ENCODE measurements at regions not wholly inside any gene's neighbourhood (a gene's known extent, or its start where the extent isn't known, plus 50 kb on each side); places are given as distances from the start of the nearest gene placed in this dataset.

DNA sequence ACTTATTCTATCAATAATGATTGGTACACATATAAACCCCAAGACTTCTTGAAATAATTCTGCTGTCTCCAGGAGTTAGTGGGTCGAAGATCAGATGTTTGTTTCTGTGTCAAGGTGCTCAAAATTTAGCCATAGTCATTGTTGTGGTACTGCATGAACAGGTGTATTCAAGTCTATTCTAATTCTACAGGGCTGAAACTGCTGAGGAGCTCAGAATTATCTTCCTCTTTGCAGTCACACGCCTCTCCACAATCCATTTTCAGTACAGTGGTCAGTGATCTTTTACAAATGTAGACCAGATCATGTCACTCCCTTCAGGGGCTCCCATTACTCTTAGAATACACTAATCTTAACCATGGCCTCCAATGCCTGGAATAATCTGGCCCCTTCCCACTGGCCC, 527.5 kb downstream of the NTRK3 start:
- Mint-ChIP-seq H3K9me3 (no peaks in the 10 kb centered on the region), H3K36me3 (ENCODE audit: low read depth) (no peaks in the 10 kb centered on the region), H3K4me1 (ENCODE audit: low read depth) (no peaks in the 10 kb centered on the region), H3K27ac (no peak overlapping the region), H3K27me3 (no peaks in the 10 kb centered on the region), H3K4me3 (no peak overlapping the region)
- H3K4me1 ChIP-seq (ENCODE audit: insufficient read depth, low read length) = no peaks in the 10 kb centered on the region
- peaks cover 0 to 3% of the 10 kb centered on the region in 2 experiments for H3K9me3 ChIP-seq (ENCODE audit: control insufficient read depth in 1 of 2, insufficient read depth in 1 of 2, low read length in 2 of 2)
- H3K4me3 ChIP-seq (ENCODE audit: low read length) = no peak overlapping the region
- H3K27ac ChIP-seq (ENCODE audit: low read depth in 1 of 2, low read length in 2 of 2) = no peak overlapping the region
- CTCF ChIA-PET = no interaction called here
- intact Hi-C loops (cut with DNase I, micrococcal nuclease) = no loop called here
- POLR2A ChIA-PET = no interaction called here
- no peaks in the 10 kb centered on the region for H3K36me3 ChIP-seq (ENCODE audit: insufficient read depth, low read length)
- no peak for ATAC-seq (ENCODE audit: poor library complexity)
- peaks cover 0 to 3% of the 10 kb centered on the region in 2 experiments for H3K27me3 ChIP-seq (ENCODE audit: control insufficient read depth in 1 of 2, insufficient read depth in 2 of 2, low read length in 2 of 2)
- no peak for DNase-seq
- TF ChIP-seq, protein P1, sequence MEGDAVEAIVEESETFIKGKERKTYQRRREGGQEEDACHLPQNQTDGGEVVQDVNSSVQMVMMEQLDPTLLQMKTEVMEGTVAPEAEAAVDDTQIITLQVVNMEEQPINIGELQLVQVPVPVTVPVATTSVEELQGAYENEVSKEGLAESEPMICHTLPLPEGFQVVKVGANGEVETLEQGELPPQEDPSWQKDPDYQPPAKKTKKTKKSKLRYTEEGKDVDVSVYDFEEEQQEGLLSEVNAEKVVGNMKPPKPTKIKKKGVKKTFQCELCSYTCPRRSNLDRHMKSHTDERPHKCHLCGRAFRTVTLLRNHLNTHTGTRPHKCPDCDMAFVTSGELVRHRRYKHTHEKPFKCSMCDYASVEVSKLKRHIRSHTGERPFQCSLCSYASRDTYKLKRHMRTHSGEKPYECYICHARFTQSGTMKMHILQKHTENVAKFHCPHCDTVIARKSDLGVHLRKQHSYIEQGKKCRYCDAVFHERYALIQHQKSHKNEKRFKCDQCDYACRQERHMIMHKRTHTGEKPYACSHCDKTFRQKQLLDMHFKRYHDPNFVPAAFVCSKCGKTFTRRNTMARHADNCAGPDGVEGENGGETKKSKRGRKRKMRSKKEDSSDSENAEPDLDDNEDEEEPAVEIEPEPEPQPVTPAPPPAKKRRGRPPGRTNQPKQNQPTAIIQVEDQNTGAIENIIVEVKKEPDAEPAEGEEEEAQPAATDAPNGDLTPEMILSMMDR (IDR thresholded peaks at IDR 0.05) = no peak

DNA sequence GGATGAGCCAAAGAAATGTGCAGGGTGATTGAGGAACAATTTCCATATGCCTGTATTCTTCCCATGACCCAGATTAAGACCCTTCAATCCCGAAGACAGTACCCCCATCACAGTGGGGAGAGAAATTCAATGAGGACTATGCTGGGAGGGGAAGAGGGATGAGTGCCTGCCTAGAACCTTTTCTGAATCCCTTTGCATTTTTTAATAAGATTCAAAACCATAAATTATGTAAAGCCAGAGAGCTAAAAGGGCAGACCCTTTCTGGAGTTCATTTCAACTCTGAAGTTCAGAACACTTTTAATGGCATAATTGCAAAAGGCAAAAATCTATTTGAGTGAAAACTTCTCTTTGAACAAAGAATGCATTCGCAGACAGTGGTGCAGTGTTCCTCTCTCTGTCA, 529.5 kb downstream of the NTRK3 start:
- Histone ChIP-seq H3K27me3 (ENCODE audit: control insufficient read depth in 1 of 2, insufficient read depth in 2 of 2, low read length in 2 of 2) (peaks cover 0 to 3% of the 10 kb centered on the region in 2 experiments), H3K9me3 (ENCODE audit: control insufficient read depth in 1 of 2, insufficient read depth in 1 of 2, low read length in 2 of 2) (peaks cover 0 to 3% of the 10 kb centered on the region in 2 experiments), H3K4me1 (ENCODE audit: insufficient read depth, low read length) (no peaks in the 10 kb centered on the region), H3K4me3 (ENCODE audit: low read length) (no peak overlapping the region), H3K27ac (ENCODE audit: low read depth in 1 of 2, low read length in 2 of 2) (no peak overlapping the region), H3K36me3 (ENCODE audit: insufficient read depth, low read length) (no peaks in the 10 kb centered on the region)
- no peak for ATAC-seq (ENCODE audit: poor library complexity)
- CTCF ChIA-PET = no interaction called here
- Mint-ChIP-seq H3K27me3 (no peaks in the 10 kb centered on the region), H3K36me3 (ENCODE audit: low read depth) (no peaks in the 10 kb centered on the region), H3K4me3 (no peak overlapping the region), H3K9me3 (no peaks in the 10 kb centered on the region), H3K27ac (no peak overlapping the region), H3K4me1 (ENCODE audit: low read depth) (no peaks in the 10 kb centered on the region)
- DNase-seq = no peak
- intact Hi-C loops (cut with DNase I, micrococcal nuclease) = no loop called here
- POLR2A ChIA-PET = no interaction called here
- TF ChIP-seq, protein P1 (IDR thresholded peaks at IDR 0.05) = no peak

DNA sequence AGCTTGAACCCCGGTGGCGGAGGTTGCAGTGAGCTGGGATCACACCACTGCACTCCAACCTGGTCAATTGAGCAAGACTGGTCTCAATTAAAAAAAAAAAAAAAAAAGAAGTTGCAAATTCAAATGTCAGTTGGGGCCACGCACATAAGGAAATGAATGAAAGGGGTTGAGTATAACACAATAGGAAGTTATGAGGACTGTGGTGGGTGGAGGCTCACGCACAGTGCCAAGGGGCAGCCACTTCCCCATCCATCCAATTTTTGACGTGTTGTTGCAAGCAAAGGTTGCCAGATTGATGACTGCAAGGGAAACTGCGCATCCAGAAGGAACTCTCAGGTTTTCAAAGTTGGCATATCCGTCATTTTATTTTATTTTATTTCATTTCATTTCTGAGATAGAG, 532.2 kb downstream of the NTRK3 start:
- CTCF ChIA-PET = no interaction called here

More for the DNA sequence above, 532.2 kb downstream of the NTRK3 start:
- Mint-ChIP-seq H3K27ac (no peak overlapping the region), H3K9me3 (no peaks in the 10 kb centered on the region), H3K4me1 (ENCODE audit: low read depth) (no peaks in the 10 kb centered on the region), H3K4me3 (no peak overlapping the region), H3K27me3 (no peaks in the 10 kb centered on the region), H3K36me3 (ENCODE audit: low read depth) (no peaks in the 10 kb centered on the region)
- TF ChIP-seq, protein P1 (IDR thresholded peaks at IDR 0.05) = no peak
- peaks cover 0 to 3% of the 10 kb centered on the region in 2 experiments for H3K27me3 ChIP-seq (ENCODE audit: control insufficient read depth in 1 of 2, insufficient read depth in 2 of 2, low read length in 2 of 2)
- H3K4me1 ChIP-seq (ENCODE audit: insufficient read depth, low read length) = no peaks in the 10 kb centered on the region
- intact Hi-C loops (cut with DNase I, micrococcal nuclease) = no loop called here
- H3K27ac ChIP-seq (ENCODE audit: low read depth in 1 of 2, low read length in 2 of 2) = no peak overlapping the region
- DNase-seq (peak in 3 of 14 experiments; percentile 9 to 24 (median 17)), ATAC-seq (ENCODE audit: poor library complexity) (no peak)
- no peaks in the 10 kb centered on the region for H3K36me3 ChIP-seq (ENCODE audit: insufficient read depth, low read length)
- no peak overlapping the region for H3K4me3 ChIP-seq (ENCODE audit: low read length)
- POLR2A ChIA-PET = no interaction called here
- peaks cover 0 to 3% of the 10 kb centered on the region in 2 experiments for H3K9me3 ChIP-seq (ENCODE audit: control insufficient read depth in 1 of 2, insufficient read depth in 1 of 2, low read length in 2 of 2)

Data from CD4-positive, alpha-beta T cell (primary cell).